ENCODE measurements at regions not wholly inside any gene's neighbourhood (a gene's known extent, or its start where the extent isn't known, plus 50 kb on each side); places are given as distances from the start of the nearest gene placed in this dataset.
"Not testable (repeated sequence)": the region's sequence is repeated elsewhere in the genome, so short reads cannot be mapped to it uniquely, and the experiment has no call there.

DNA sequence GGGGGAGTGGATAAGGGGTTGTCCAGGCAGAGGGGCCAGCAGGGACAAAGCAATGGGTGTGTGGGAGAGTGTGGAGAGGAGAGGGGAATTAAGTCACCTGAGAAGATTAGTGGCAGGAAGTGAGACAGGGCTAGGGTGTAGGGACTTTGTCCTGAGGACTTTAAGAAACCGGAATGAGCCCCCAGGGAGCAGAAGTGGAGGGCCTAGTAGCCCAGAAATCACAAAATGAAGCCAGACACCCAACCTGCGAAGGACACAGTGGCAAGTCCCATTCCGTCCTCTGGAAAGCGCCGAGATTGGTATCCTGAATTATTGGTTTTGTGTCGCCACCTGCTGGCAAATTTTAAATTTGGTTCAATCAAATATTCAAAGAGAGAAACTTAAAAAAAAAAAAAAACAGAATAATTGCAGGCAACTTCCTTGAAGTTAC, 78.0 kb upstream of the SLC25A36 start:
- 11% methylated on average over 6 of the region's 6 CpGs for WGBS

DNA sequence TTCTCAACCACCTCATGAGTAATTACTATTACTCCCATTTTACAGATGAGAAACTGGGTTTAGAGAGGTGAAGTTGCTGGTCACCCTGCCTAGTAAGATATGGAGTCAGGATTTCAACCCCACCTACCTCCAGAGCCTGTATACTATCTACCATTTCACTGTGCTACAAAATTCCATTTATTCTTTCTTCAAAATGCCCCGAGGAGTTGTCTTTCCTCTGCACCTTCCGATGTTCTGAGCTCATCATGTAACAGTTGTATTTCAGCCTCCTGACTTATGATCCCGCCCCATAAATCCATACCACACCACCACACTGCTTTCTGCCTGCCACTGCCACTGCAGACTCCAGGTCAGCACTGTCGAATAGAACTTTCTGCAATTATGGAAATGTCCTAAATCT, 71.3 kb upstream of the SLC25A36 start:
- Histone ChIP-seq H3K27ac (no peak overlapping the region), H3K4me3 (no peak overlapping the region), H3K36me3 (no peaks in the 10 kb centered on the region), H3K4me1 (no peaks in the 10 kb centered on the region), H3K9me3 (no peaks in the 10 kb centered on the region), H3K27me3 (no peaks in the 10 kb centered on the region)
- 61% methylated on average over 4 of the region's 4 CpGs for WGBS
- DNase-seq (ENCODE audit: low spot score in 2 of 2), result no peak
- no peak for TF ChIP-seq POLR2A (IDR thresholded peaks at IDR 0.05)
- TF ChIP-seq EP300 (IDR thresholded peaks at IDR 0.05), result no peak
- no peak for TF ChIP-seq POLR2AphosphoS5 (IDR thresholded peaks at IDR 0.05)

More for the DNA sequence above, 78.0 kb upstream of the SLC25A36 start:
- DNase-seq (ENCODE audit: low spot score in 2 of 2), result no peak
- H3K27me3 ChIP-seq, result no peaks in the 10 kb centered on the region
- no peaks in the 10 kb centered on the region for H3K9me3 ChIP-seq
- TF ChIP-seq CTCF (IDR thresholded peaks at IDR 0.05) (peak in 1 of 2 donors; percentile 35), POLR2A (IDR thresholded peaks at IDR 0.05) (no peak)
- no peaks in the 10 kb centered on the region for H3K36me3 ChIP-seq
- H3K4me1 ChIP-seq, result no peaks in the 10 kb centered on the region
- no peak overlapping the region for H3K27ac ChIP-seq
- no peak overlapping the region for H3K4me3 ChIP-seq

DNA sequence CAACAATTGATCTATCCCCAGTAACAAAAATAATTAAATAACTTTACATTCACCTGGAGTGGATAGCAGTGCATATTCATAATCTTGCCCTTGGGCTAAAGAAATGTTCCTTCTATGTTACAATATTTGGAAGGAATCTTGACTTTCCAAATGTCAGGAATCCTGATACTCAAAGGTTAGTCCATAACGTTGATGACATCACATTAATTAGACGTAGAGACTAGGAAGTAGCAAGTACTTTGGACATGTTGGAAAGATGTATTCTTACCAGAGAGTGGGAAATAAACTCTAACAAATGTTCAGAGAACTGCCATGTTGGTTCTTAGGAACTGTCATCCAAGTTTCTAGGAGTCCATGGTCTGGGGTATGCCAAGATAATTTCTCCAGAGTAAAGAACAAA, 70.6 kb upstream of the SLC25A36 start:
- H3K27me3 ChIP-seq, result no peaks in the 10 kb centered on the region
- H3K9me3 ChIP-seq, result no peaks in the 10 kb centered on the region
- H3K36me3 ChIP-seq, result no peaks in the 10 kb centered on the region
- H3K27ac ChIP-seq, result no peak overlapping the region
- TF ChIP-seq POLR2A (IDR thresholded peaks at IDR 0.05), result no peak
- TF ChIP-seq EP300 (IDR thresholded peaks at IDR 0.05), result no peak
- TF ChIP-seq POLR2AphosphoS5 (IDR thresholded peaks at IDR 0.05), result no peak
- no peak for TF ChIP-seq CTCF (IDR thresholded peaks at IDR 0.05)
- 35% methylated on average over 2 of the region's 2 CpGs for WGBS
- DNase-seq (ENCODE audit: low spot score in 2 of 2), result no peak
- no peak overlapping the region for H3K4me3 ChIP-seq
- no peaks in the 10 kb centered on the region for H3K4me1 ChIP-seq

- 50% methylated on average over 4 of the region's 4 CpGs for WGBS
- H3K27me3 ChIP-seq, result not testable (repeated sequence)
These were observed 69.5 kb upstream of the SLC25A36 start for GRCh38 chr3:140872165-140872564.

GRCh38 chr3:140883428-140884040, 58.1 kb upstream of the SLC25A36 start:
- H3K27ac ChIP-seq, result no peak overlapping the region
- no peaks in the 10 kb centered on the region for H3K36me3 ChIP-seq
- no peak overlapping the region for H3K4me3 ChIP-seq
- no peaks in the 10 kb centered on the region for H3K27me3 ChIP-seq
- no peaks in the 10 kb centered on the region for H3K9me3 ChIP-seq
- TF ChIP-seq EP300 (IDR thresholded peaks at IDR 0.05) (no peak), CTCF (IDR thresholded peaks at IDR 0.05) (no peak), POLR2A (IDR thresholded peaks at IDR 0.05) (no peak), POLR2AphosphoS5 (IDR thresholded peaks at IDR 0.05) (no peak)
- 69% methylated on average over 4 of the region's 4 CpGs for WGBS
- H3K4me1 ChIP-seq, result no peaks in the 10 kb centered on the region
- DNase-seq (ENCODE audit: low spot score in 2 of 2), result no peak

More at GRCh38 chr3:140872165-140872564, 69.5 kb upstream of the SLC25A36 start:
- H3K9me3 ChIP-seq; H3K27ac ChIP-seq; H3K4me3 ChIP-seq; H3K36me3 ChIP-seq; DNase-seq (ENCODE audit: low spot score in 2 of 2); H3K4me1 ChIP-seq: not testable (repeated sequence)

GRCh38 chr3:140885697-140886096, 55.9 kb upstream of the SLC25A36 start:
- not testable (repeated sequence) for H3K4me1 ChIP-seq; H3K4me3 ChIP-seq; H3K9me3 ChIP-seq; H3K27ac ChIP-seq; H3K27me3 ChIP-seq; DNase-seq (ENCODE audit: low spot score in 2 of 2); H3K36me3 ChIP-seq

Data from suprapubic skin (tissue), 4 donors.